PC-3 (cell line): ENCODE measurements at regions not wholly inside any gene's neighbourhood (a gene's known extent, or its start where the extent isn't known, plus 50 kb on each side); places are given as distances from the start of the nearest gene placed in this dataset.

ENCODE experiments used
- ATAC-seq: fragments of 200-7000 bp; cut with Tn5 transposase; 2 replicates; pipeline ENCODE4 v1.9.1; 2020; ENCODE audit warnings: mild to moderate bottlenecking, moderate library complexity
- BruUV-seq: library from RNA; stranded (reverse); fragments of 400-500 nt; replicated peaks from 2 replicates; lab custom pipeline; 2021; lab: Mats Ljungman, UMichigan
- CTCF ChIA-PET: fragments of 300-600 bp; sonication (Branson Sonifier 250); formaldehyde crosslinking; loops from one replicate; lab custom pipeline; 2022; ENCODE audit warnings: antibody characterized with exemption; lab: Charles Lee
- POLR2A ChIA-PET: fragments of 300-600 bp; sonication (Branson Sonifier 250); formaldehyde crosslinking; loops from one replicate; lab custom pipeline; 2022; ENCODE audit warnings: antibody characterized with exemption; ENCODE audit not compliant: unreplicated experiment; lab: Charles Lee
- DNase-seq: peaks from one replicate; pipeline ENCODE4 v3.0.0-alpha.2; 2015
- H2AFZ ChIP-seq: fragments of 300-600 bp; sonication (generic); 2 replicates; pipeline ENCODE4 v1.6.0; 2016; ENCODE audit warnings: antibody characterized with exemption, low read length
- H3F3A ChIP-seq: fragments of 300-600 bp; sonication (generic); one replicate; pipeline ENCODE4 v1.6.0; 2017; ENCODE audit warnings: antibody characterized with exemption, low read length, control low read depth, mild to moderate bottlenecking; ENCODE audit not compliant: unreplicated experiment
- H3K27ac ChIP-seq: fragments of 300-600 bp; sonication (generic); 2 replicates; pipeline ENCODE4 v1.5.1; 2016; ENCODE audit warnings: mild to moderate bottlenecking, low read length
- H3K27me3 ChIP-seq: fragments of 300-600 bp; sonication (generic); 2 replicates; pipeline ENCODE4 v1.6.1; 2016; ENCODE audit warnings: low read length, mixed read lengths
- H3K36me3 ChIP-seq: fragments of 300-600 bp; sonication (generic); 2 replicates; pipeline ENCODE4 v1.6.1; 2016; ENCODE audit warnings: low read depth, mixed run types, low read length, mixed read lengths
- H3K4me1 ChIP-seq: fragments of 300-600 bp; sonication (generic); 2 replicates; pipeline ENCODE4 v1.5.1; 2016; ENCODE audit warnings: low read length; ENCODE audit not compliant: insufficient read depth
- H3K4me2 ChIP-seq: fragments of 300-600 bp; sonication (generic); 2 replicates; pipeline ENCODE4 v1.6.0; 2016; ENCODE audit warnings: low read length
- H3K4me3 ChIP-seq: fragments of 300-600 bp; sonication (generic); 2 replicates; pipeline ENCODE4 v1.5.1; 2016; ENCODE audit warnings: mild to moderate bottlenecking, low read length, mixed read lengths
- H3K79me2 ChIP-seq: fragments of 300-600 bp; sonication (generic); 2 replicates; pipeline ENCODE4 v1.6.1; 2017; ENCODE audit warnings: low read length, mixed read lengths
- H3K9ac ChIP-seq: fragments of 300-600 bp; sonication (generic); 2 replicates; pipeline ENCODE4 v1.6.0; 2016; ENCODE audit warnings: mild to moderate bottlenecking, low read length
- H3K9me2 ChIP-seq: fragments of 300-600 bp; sonication (generic); replicated peaks from 2 replicates; pipeline ENCODE4 v1.6.1; 2016; ENCODE audit warnings: mixed run types, low read length, mixed read lengths
- H3K9me3 ChIP-seq: fragments of 300-600 bp; sonication (generic); 2 replicates; pipeline ENCODE4 v1.6.1; 2016; ENCODE audit warnings: low read length, mixed read lengths
- H4K20me1 ChIP-seq: fragments of 300-600 bp; sonication (generic); 2 replicates; pipeline ENCODE4 v1.6.1; 2016; ENCODE audit warnings: low read length, mixed read lengths
- CTCF ChIP-seq: fragments of 300-600 bp; sonication (generic); conservative IDR thresholded peaks from 2 replicates; pipeline ENCODE4 v1.5.1; 2017; ENCODE audit warnings: antibody characterized with exemption, low read depth, mild to moderate bottlenecking, low read length
- EZH2 ChIP-seq: fragments of 300-600 bp; sonication (generic); IDR thresholded peaks from one replicate; pipeline ENCODE4 v1.6.1; 2017; ENCODE audit warnings: antibody characterized with exemption, mild to moderate bottlenecking, low read length; ENCODE audit not compliant: unreplicated experiment
- EZH2phosphoT487 ChIP-seq: fragments of 300-600 bp; sonication (generic); IDR thresholded peaks from 2 replicates; pipeline ENCODE4 v1.6.1; 2018; ENCODE audit warnings: mild to moderate bottlenecking, antibody characterized with exemption, low read length, borderline replicate concordance
- intact Hi-C: fragments of 100-400 bp; cut with micrococcal nuclease; formaldehyde crosslinking; loops from 2 replicates; pipeline ENCODE4 v1.9.0; 2023

GRCh38 chr1:11391886-11392285, 87.1 kb upstream of the DISP3 start:
- H3K9ac ChIP-seq = no peak overlapping the region
- no TSS peak for BruUV-seq
- no peak overlapping the region for H2AFZ ChIP-seq
- intact Hi-C loops = no loop called here
- TF ChIP-seq EZH2phosphoT487 = no peak
- TF ChIP-seq EZH2 = no peak
- TF ChIP-seq CTCF = no peak
- no peak for DNase-seq
- H3K9me3 ChIP-seq = no peaks in the 10 kb centered on the region
- no peak overlapping the region for H3K4me2 ChIP-seq
- H3K4me1 ChIP-seq = no peaks in the 10 kb centered on the region
- no peaks in the 10 kb centered on the region for H3K36me3 ChIP-seq
- H3K9me2 ChIP-seq = no peaks in the 10 kb centered on the region
- H3K79me2 ChIP-seq = no peaks in the 10 kb centered on the region
- POLR2A ChIA-PET = no interaction called here
- no peaks in the 10 kb centered on the region for H3F3A ChIP-seq
- CTCF ChIA-PET = no interaction called here
- no peak for ATAC-seq
- peaks cover 56% of the 10 kb centered on the region for H3K27me3 ChIP-seq
- H3K27ac ChIP-seq = no peak overlapping the region
- H3K4me3 ChIP-seq = no peak overlapping the region
- no peaks in the 10 kb centered on the region for H4K20me1 ChIP-seq

GRCh38 chr1:11394592-11395245, 84.2 kb upstream of the DISP3 start:
- ChIA-PET POLR2A (no interaction called here), CTCF (no interaction called here)
- H3K9me3 ChIP-seq = no peaks in the 10 kb centered on the region
- no peaks in the 10 kb centered on the region for H3K9me2 ChIP-seq
- no peak overlapping the region for H2AFZ ChIP-seq
- H3K36me3 ChIP-seq = no peaks in the 10 kb centered on the region
- no peaks in the 10 kb centered on the region for H3K4me1 ChIP-seq
- TF ChIP-seq CTCF (no peak), EZH2phosphoT487 (no peak), EZH2 (no peak)
- no peaks in the 10 kb centered on the region for H3F3A ChIP-seq
- no peak overlapping the region for H3K9ac ChIP-seq
- no TSS peak for BruUV-seq
- no peak overlapping the region for H3K4me2 ChIP-seq
- ATAC-seq (no peak), DNase-seq (no peak)
- no peak overlapping the region for H3K27ac ChIP-seq
- H4K20me1 ChIP-seq = no peaks in the 10 kb centered on the region
- peaks cover 71% of the 10 kb centered on the region for H3K27me3 ChIP-seq
- intact Hi-C loops = no loop called here
- H3K79me2 ChIP-seq = no peaks in the 10 kb centered on the region
- H3K4me3 ChIP-seq = no peak overlapping the region

GRCh38 chr1:11395616-11396015, 83.3 kb upstream of the DISP3 start:
- ChIA-PET POLR2A (no interaction called here), CTCF (no interaction called here)
- no peak overlapping the region for H3K4me2 ChIP-seq
- no peaks in the 10 kb centered on the region for H3K9me2 ChIP-seq
- no peak overlapping the region for H3K4me3 ChIP-seq
- H3K36me3 ChIP-seq = no peaks in the 10 kb centered on the region
- no TSS peak for BruUV-seq
- H2AFZ ChIP-seq = no peak overlapping the region
- H3K27ac ChIP-seq = no peak overlapping the region
- no peak for TF ChIP-seq CTCF
- TF ChIP-seq EZH2 = no peak
- TF ChIP-seq EZH2phosphoT487 = no peak
- no peaks in the 10 kb centered on the region for H3K79me2 ChIP-seq
- no peaks in the 10 kb centered on the region for H3K4me1 ChIP-seq
- intact Hi-C loops = no loop called here
- DNase-seq = no peak
- no peaks in the 10 kb centered on the region for H3F3A ChIP-seq
- H3K9ac ChIP-seq = no peak overlapping the region
- peaks cover 66% of the 10 kb centered on the region for H3K27me3 ChIP-seq
- no peaks in the 10 kb centered on the region for H3K9me3 ChIP-seq
- ATAC-seq = no peak
- no peaks in the 10 kb centered on the region for H4K20me1 ChIP-seq
